Activated CD4-positive, alpha-beta T cell treated with anti-CD3 and anti-CD28 coated beads, Interleukin-2, Interleukin-6, amounts not matched to agents 100 ng/mL and 50 ng/mL, durations not matched to agents 16 hours and 8 hours (primary cell): ENCODE measurements at regions not wholly inside any gene's neighbourhood (a gene's known extent, or its start where the extent isn't known, plus 50 kb on each side); places are given as distances from the start of the nearest gene placed in this dataset.
"Not testable (repeated sequence)": the region's sequence is repeated elsewhere in the genome, so short reads cannot be mapped to it uniquely, and the experiment has no call there.

Source experiments
- DNase-seq: peaks from one replicate; pipeline ENCODE4 v3.0.0-alpha.2; 2020

DNA sequence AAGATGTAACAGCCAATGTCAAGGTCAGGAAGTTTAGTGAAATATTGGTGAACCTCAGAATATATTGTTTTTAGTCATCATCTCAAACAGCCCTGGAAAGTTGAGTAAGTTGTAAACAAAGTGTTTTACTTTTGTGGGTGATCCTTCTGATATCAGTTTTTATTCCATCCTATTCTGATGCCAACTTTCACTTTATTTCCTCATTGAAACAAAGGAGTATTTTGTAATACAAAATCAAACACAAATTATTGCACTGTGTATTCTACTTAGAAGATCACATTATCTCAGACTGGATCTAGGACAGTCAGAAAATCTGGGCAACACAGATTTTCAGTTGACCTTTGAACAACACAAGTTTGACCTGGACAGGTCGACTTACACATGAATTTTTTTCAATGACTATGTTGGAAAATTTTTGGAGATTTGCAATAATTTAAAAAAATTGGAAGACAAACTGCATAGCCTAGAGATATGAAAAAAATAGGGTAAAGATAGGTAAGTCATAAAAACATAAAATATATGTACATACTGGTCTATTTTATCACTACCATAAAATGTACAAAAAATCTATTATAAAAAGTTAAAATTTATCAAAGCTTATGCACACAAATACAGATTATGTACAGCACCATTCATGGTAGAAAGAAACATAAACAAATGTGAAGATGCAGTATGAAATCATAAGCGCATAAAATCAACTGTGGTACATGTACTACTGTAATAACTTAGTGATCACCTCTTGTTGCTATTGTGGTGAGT, 709.1 kb upstream of the FAM241A start:
- DNase-seq: no peak

DNA sequence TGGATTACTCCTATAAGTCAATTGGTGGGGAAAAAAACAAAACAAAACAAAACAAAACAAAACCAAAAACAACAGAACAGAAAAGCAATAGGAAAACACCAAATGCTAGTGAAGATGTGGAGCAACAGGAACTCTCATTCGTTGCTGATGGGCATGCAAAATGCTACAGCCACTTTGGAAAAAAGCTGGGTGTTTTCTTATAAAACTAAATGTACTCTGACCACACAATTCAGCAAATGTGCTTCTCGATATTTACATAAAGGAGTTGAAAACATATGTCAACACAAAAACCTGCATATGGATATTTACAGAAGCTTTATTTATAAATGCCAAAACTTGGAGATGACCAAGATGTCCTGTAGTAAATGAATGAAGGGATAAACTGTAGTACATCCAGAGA, 703.6 kb upstream of the FAM241A start:
- no peak for DNase-seq

DNA sequence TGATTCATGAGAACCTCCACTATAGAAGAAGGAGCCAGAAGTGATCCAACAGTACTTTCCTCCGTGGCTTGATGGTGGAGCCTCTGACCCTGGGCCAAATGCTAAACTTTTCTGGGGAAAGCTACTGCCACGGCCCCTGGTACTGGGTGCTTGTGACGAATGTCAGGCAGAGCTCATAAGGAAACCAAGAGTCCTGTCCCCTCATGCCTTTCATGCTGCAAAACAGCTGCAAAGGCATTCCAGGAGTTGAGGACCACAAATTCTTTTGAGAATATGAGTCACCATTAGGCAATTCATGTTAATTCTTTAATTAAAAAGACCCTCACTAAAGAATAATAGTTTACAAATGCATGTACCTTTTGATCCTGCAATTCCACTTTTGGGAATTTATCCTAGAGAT, 700.4 kb upstream of the FAM241A start:
- not testable (repeated sequence) for DNase-seq

DNA sequence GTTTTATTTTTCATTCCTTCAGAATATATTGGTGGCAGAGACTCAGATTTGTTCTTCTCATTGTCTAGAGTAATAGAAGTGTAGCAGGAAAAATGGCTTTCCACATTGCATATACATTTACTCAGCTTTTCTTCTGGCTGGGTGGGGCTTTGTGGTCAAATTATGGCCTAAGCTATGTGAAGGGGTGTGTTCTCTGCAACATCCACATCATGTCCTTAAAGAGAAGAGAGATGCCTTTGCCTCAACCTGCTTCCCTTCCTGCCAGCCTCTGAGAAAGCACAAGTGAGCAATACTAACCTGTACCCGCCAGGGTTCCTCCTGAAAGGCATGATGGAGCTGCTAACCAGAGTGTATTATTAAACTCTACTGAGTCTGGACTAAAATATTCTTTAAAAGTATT, 695.6 kb upstream of the FAM241A start:
- no peak for DNase-seq

GRCh38 chr4:111450867-111451266, 694.4 kb upstream of the FAM241A start:
- no peak for DNase-seq

- DNase-seq: no peak
Measured at GRCh38 chr4:111453216-111453615, 692.0 kb upstream of the FAM241A start.

GRCh38 chr4:111454961-111455360, 690.3 kb upstream of the FAM241A start:
- DNase-seq: no peak

DNA sequence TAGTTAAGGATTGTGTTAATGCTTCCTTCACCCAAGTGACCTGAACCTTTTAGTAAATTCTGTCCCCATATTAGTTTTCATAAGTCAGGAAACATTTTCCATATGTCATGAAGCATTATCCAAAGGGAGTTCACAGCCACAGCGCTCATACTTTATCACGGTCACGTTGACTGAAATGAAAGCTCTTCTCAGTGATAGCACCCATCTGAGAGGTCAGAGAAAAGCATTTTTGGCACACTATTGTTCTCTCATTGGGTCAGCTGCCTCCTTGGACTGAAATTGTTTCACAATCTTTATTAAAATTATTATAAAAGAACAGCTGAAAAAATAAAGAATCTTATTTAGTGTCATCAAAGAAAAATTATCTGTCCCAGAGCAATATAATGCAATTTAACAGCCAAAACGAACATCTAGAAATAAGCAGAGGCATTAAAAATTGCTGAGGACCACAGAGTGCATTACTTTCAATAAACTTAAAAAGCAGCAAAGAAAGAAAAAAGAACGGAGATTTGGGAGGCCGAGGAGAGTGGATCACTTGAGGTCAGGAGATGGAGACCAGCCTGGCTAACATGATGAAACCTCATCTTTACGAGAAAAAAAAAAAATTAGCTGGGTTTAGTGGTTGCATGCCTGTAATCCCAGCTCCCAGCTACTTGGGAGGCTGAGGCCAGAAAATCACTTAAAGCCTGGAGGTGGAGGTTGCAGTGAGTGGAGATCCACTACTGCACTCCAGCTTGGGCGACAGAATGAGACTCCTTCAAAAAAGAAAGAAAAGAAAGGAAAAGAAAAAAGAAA, 680.8 kb upstream of the FAM241A start:
- no peak for DNase-seq

- DNase-seq: no peak
Measured at GRCh38 chr4:111466811-111467604, 678.2 kb upstream of the FAM241A start.

DNA sequence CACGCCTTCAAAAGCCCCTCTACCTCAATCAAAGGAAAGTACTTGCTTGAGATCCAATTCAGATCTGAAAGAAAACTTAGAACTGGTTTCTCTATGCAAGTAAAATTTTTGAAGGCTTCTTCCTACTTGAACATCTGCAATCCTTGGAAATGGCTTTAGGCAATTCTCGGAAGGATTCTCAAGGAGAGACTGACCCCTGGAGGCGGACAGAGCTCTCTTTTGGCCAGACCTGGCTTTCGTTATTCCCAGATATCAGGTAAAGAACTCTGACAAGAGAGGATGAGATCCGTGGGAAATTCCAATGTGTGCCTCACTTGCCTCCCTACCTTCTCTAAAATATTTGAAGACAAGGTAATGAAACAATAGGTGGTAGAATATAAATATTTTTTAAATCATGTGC, 670.3 kb upstream of the FAM241A start:
- DNase-seq: no peak

DNA sequence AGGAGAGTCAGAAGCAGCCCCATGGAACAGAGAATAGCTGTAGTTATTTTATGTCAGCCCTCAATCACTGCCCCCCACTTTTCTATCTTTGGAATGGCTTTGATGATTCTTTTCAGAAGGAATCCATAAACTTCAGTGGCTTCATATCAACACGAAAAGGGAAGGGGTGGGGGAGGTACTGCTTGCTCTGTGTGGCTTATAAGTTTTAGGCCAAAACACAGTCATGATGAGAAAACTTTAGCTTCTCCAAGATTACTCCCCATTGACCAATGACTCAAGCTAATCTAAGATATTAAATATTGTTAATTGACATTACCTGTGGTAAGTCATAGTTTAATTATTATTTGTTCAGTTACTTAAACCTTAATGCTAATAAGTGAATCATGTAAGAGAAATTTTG, 669.6 kb upstream of the FAM241A start:
- no peak for DNase-seq

DNA sequence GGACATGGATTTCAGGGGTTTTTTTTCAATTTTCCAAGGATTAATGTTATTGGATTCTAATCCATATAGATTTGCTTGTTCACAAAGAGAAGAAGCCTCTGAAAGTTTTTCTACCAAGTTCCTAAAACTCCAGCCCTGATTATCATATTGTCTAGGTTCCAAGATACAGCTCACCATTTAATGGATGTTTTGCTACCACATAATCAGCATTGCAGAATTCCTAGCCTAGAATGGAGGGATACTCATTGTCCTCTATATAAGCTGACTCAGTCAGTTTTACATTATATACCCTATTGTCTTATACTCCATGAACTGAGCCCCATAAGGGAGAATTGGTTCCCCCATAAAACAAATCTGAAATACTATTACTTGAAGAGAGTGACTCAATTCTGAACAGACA, 664.7 kb upstream of the FAM241A start:
- DNase-seq: no peak

GRCh38 chr4:111483375-111484169, 661.7 kb upstream of the FAM241A start:
- DNase-seq: no peak

- DNase-seq: no peak
Measured at GRCh38 chr4:111492496-111492895, 652.8 kb upstream of the FAM241A start.

DNA sequence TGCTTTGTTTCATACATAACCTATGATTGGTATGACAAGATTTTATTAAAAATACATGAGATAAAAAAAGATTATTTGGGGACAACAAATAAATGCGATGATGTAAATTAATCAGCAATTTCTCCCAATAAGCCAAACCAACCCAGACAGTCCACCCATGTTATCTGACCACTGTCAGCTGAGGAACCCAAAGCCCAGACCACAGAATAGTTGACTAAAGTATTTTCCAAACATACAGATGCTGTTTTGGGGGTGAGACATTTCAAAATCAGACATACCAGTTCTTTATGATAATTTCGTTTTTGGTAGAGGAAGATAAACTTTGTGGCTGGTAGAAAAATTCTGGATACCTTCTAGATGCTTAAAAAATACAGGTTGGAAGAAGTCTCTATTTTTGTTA, 650.8 kb upstream of the FAM241A start:
- no peak for DNase-seq

DNA sequence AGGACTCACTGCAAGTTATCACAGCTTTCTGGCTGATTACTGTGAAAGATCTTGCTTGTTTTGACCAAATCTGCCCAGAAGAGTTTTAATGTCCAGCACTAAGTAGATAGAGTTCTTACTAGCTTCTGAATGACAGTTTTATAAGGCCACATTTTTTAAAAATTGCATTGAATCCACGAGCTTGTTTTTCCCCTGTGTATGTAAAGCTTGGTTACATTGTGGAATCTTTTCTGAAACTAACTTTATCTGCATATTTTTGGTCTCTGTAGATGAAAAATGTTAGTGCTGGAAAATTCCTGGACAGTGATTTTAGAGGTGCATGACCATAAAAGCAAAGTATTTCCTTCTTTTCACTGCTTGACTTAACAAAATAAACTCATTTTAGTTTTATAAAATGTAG, 650.3 kb upstream of the FAM241A start:
- no peak for DNase-seq

- DNase-seq: no peak
Measured at GRCh38 chr4:111499291-111499690, 646.0 kb upstream of the FAM241A start.

GRCh38 chr4:111499706-111500105, 645.5 kb upstream of the FAM241A start:
- no peak for DNase-seq

DNA sequence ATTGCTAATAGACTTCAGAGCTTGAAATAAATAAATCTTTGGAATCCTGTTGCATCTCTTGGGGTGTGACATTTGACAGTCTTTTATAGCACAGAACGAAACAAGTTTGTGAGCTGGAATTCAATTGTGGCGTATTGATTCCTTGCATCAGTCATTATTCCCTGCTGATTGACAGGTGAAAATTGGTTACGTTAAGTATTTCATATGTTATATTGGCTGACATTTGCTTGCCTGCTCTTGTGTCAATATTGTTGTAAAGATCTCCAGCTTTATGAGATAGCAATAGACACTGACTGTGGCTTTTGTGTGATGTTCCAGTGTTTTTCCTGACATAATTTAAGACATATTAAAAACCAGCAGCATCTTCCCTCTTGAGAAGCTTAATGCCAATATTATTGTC, 644.4 kb upstream of the FAM241A start:
- DNase-seq: no peak

- no peak for DNase-seq
Measured at GRCh38 chr4:111501946-111502345, 643.3 kb upstream of the FAM241A start.

DNA sequence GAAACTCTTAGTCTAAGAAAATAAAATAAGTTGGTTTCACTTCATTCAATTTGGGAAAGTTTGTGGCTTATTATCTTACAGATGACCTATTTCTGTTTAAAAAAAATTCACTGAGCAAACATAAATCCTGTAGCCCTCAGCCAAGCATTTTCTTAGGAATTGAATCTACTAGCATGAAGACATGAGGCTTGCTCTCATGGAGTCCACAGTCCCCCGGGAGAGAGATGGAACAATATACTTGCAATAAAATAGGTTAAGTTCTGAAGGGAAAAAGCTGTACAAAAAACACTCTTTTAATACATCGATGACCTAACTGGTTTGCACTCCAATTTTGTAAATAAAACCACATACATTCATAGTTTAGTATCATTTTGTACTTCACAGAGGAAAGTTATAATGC, 642.6 kb upstream of the FAM241A start:
- DNase-seq: no peak

DNA sequence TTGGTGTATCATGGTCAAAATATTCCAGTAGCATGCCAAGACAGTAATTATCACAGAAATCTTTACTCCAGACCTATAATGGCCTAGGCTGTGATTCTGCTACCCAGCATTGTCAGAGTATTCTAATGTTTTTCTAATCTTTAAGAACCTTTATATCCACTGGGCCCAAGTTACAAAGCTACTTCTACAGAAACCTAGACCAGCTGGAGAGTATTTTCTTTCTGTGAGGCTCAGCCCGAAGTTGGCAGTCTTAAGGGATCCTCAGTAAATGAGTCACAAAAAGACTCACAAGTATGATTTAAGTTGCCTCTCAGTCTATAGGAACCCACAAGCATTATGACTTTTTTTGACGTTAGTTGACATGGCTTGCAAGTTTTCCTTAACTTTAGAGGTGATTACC, 638.5 kb upstream of the FAM241A start:
- DNase-seq: no peak

DNA sequence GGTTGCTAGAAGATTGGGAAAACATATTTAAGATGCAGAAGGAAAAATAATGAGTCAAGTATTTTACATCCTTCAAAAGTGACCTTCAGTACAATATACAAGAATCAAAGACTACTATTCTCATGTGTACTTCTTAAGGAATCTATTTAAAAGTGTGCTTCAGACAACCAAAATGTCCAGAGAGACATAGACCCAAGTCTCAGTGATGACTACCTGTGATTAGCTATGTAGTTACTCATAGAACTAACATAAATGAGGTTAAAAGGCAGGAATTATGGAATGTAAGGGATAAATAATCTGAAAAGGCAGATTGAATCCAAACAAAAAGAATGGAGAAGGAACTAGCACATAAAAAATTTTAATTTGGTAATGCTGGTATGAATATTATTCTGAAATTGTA, 634.7 kb upstream of the FAM241A start:
- DNase-seq: no peak
